GM23248 (cell line): ENCODE measurements at regions not wholly inside any gene's neighbourhood (a gene's known extent, or its start where the extent isn't known, plus 50 kb on each side); places are given as distances from the start of the nearest gene placed in this dataset.

ENCODE experiments used
- DNase-seq: peaks from one replicate; pipeline ENCODE4 v3.0.0-alpha.2; 2015
- H2AFZ ChIP-seq: fragments of 200-600 bp; sonication (generic); 2 replicates; pipeline ENCODE4 v1.6.1; 2016; ENCODE audit warnings: antibody characterized with exemption
- H3F3A ChIP-seq: fragments of 200-600 bp; sonication (generic); 2 replicates; pipeline ENCODE4 v1.6.1; 2016; ENCODE audit warnings: mild to moderate bottlenecking, antibody characterized with exemption, mixed run types; ENCODE audit not compliant: insufficient read depth
- H3K27ac ChIP-seq: fragments of 200-600 bp; sonication (generic); 2 replicates; pipeline ENCODE4 v1.5.1; 2016; ENCODE audit warnings: mild to moderate bottlenecking
- H3K27me3 ChIP-seq: fragments of 200-600 bp; sonication (generic); replicated peaks from 2 replicates; pipeline ENCODE4 v1.6.1; 2016; ENCODE audit warnings: mild to moderate bottlenecking; ENCODE audit not compliant: insufficient read depth
- H3K36me3 ChIP-seq: fragments of 200-600 bp; sonication (generic); 2 replicates; pipeline ENCODE4 v1.6.1; 2016; ENCODE audit warnings: low read depth, mild to moderate bottlenecking
- H3K4me1 ChIP-seq: fragments of 200-600 bp; sonication (generic); 2 replicates; pipeline ENCODE4 v1.6.1; 2016; ENCODE audit warnings: mild to moderate bottlenecking; ENCODE audit not compliant: insufficient read depth
- H3K4me2 ChIP-seq: fragments of 200-600 bp; sonication (generic); one replicate; pipeline ENCODE4 v1.6.1; 2016; ENCODE audit warnings: mild to moderate bottlenecking; ENCODE audit not compliant: unreplicated experiment
- H3K4me3 ChIP-seq: fragments of 200-600 bp; sonication (generic); 2 replicates; pipeline ENCODE4 v1.5.1; 2016; ENCODE audit warnings: mild to moderate bottlenecking
- H3K79me2 ChIP-seq: fragments of 200-600 bp; sonication (generic); 2 replicates; pipeline ENCODE4 v1.6.1; 2016; ENCODE audit warnings: mild to moderate bottlenecking; ENCODE audit not compliant: insufficient read depth
- H3K9ac ChIP-seq: fragments of 200-600 bp; sonication (generic); 2 replicates; pipeline ENCODE4 v1.6.1; 2016; ENCODE audit warnings: mild to moderate bottlenecking
- H3K9me2 ChIP-seq: fragments of 200-600 bp; sonication (generic); 2 replicates; pipeline ENCODE4 v1.6.1; 2016; ENCODE audit warnings: mixed run types, mild to moderate bottlenecking, moderate library complexity; ENCODE audit not compliant: insufficient read depth
- H3K9me3 ChIP-seq: fragments of 200-600 bp; sonication (generic); one replicate; pipeline ENCODE4 v1.6.1; 2017; ENCODE audit warnings: low read depth
- H4K20me1 ChIP-seq: fragments of 200-600 bp; sonication (generic); 2 replicates; pipeline ENCODE4 v1.6.0; 2016; ENCODE audit not compliant: insufficient read depth
- EZH2 ChIP-seq: fragments of 200-600 bp; sonication (generic); IDR thresholded peaks from 2 replicates; pipeline ENCODE4 v1.6.1; 2018; ENCODE audit warnings: antibody characterized with exemption, mild to moderate bottlenecking; ENCODE audit not compliant: insufficient read depth, poor library complexity, severe bottlenecking
- EZH2phosphoT487 ChIP-seq: fragments of 200-600 bp; sonication (generic); IDR thresholded peaks from 2 replicates; pipeline ENCODE4 v1.6.1; 2018; ENCODE audit warnings: antibody characterized with exemption, moderate library complexity, mild to moderate bottlenecking, low read depth; ENCODE audit not compliant: insufficient read depth
- WGBS, 2 experiments: methylation state at CpG; one replicate each; pipeline ENCODE4 v1.1.6; 2015 to 2017; ENCODE audit warnings: low lambda C conversion rate in 2 of 2, low coverage in 1 of 2; ENCODE audit errors: missing lambda C conversion rate in 2 of 2; 5-methylcytosine and 5-hydroxymethylcytosine counted together
- in situ Hi-C: fragments of 300-500 bp; cut with MboI; formaldehyde crosslinking; loops from 2 replicates; pipeline ENCODE4 v1.15.0; 2020

- no peaks in the 10 kb centered on the region for H3K9me2 ChIP-seq
- H3K4me3 ChIP-seq, result no peak overlapping the region
- H3K9me3 ChIP-seq, result peaks cover 2% of the 10 kb centered on the region
- H4K20me1 ChIP-seq, result no peaks in the 10 kb centered on the region
- H3K9ac ChIP-seq, result no peak overlapping the region
- H3K79me2 ChIP-seq, result no peaks in the 10 kb centered on the region
- no peak for DNase-seq
- H3K4me1 ChIP-seq, result no peaks in the 10 kb centered on the region
- WGBS, 2 experiments, result 11 to 13% methylated on average over 5 of the region's 5 CpGs
- no peaks in the 10 kb centered on the region for H3K36me3 ChIP-seq
- TF ChIP-seq EZH2, result no peak
- no peak for TF ChIP-seq EZH2phosphoT487
- H3F3A ChIP-seq, result no peaks in the 10 kb centered on the region
- in situ Hi-C loops, result no loop called here
- H2AFZ ChIP-seq, result no peak overlapping the region
- no peak overlapping the region for H3K27ac ChIP-seq
- no peak overlapping the region for H3K4me2 ChIP-seq
- H3K27me3 ChIP-seq, result no peaks in the 10 kb centered on the region
Observed at GRCh38 chr2:116061023-116061422, 1618.6 kb downstream of the DPP10 start.

GRCh38 chr2:116073731-116074130, 1631.3 kb downstream of the DPP10 start:
- H3K9ac ChIP-seq, result no peak overlapping the region
- H4K20me1 ChIP-seq, result no peaks in the 10 kb centered on the region
- no peak overlapping the region for H3K27ac ChIP-seq
- in situ Hi-C loops, result no loop called here
- no peak overlapping the region for H3K4me2 ChIP-seq
- 2 to 6% methylated on average over 2 of the region's 2 CpGs for WGBS, 2 experiments
- H3K9me2 ChIP-seq, result no peaks in the 10 kb centered on the region
- DNase-seq, result no peak
- TF ChIP-seq EZH2 (no peak), EZH2phosphoT487 (no peak)
- H3K4me1 ChIP-seq, result no peaks in the 10 kb centered on the region
- H3K27me3 ChIP-seq, result no peaks in the 10 kb centered on the region
- H3K36me3 ChIP-seq, result no peaks in the 10 kb centered on the region
- no peak overlapping the region for H3K4me3 ChIP-seq
- H2AFZ ChIP-seq, result no peak overlapping the region
- H3K9me3 ChIP-seq, result no peaks in the 10 kb centered on the region
- no peaks in the 10 kb centered on the region for H3F3A ChIP-seq
- no peaks in the 10 kb centered on the region for H3K79me2 ChIP-seq

- TF ChIP-seq EZH2phosphoT487, result no peak
- no peak for TF ChIP-seq EZH2
- in situ Hi-C loops, result no loop called here
- H3K27me3 ChIP-seq, result no peaks in the 10 kb centered on the region
- H3F3A ChIP-seq, result no peaks in the 10 kb centered on the region
- H2AFZ ChIP-seq, result no peak overlapping the region
- no peak overlapping the region for H3K4me2 ChIP-seq
- 20 to 21% methylated on average over 4 of the region's 4 CpGs for WGBS, 2 experiments
- no peaks in the 10 kb centered on the region for H4K20me1 ChIP-seq
- no peaks in the 10 kb centered on the region for H3K9me3 ChIP-seq
- no peaks in the 10 kb centered on the region for H3K9me2 ChIP-seq
- no peak overlapping the region for H3K27ac ChIP-seq
- H3K4me1 ChIP-seq, result no peaks in the 10 kb centered on the region
- H3K36me3 ChIP-seq, result no peaks in the 10 kb centered on the region
- H3K79me2 ChIP-seq, result no peaks in the 10 kb centered on the region
- no peak overlapping the region for H3K4me3 ChIP-seq
- H3K9ac ChIP-seq, result no peak overlapping the region
- DNase-seq, result no peak
Observed at GRCh38 chr2:116074161-116074560, 1631.7 kb downstream of the DPP10 start.

- no peaks in the 10 kb centered on the region for H3K9me3 ChIP-seq
- 9 to 10% methylated on average over 3 of the region's 3 CpGs for WGBS, 2 experiments
- H4K20me1 ChIP-seq, result no peaks in the 10 kb centered on the region
- no peaks in the 10 kb centered on the region for H3K36me3 ChIP-seq
- H3K4me2 ChIP-seq, result no peak overlapping the region
- no peak overlapping the region for H3K9ac ChIP-seq
- TF ChIP-seq EZH2, result no peak
- TF ChIP-seq EZH2phosphoT487, result no peak
- no peak overlapping the region for H3K4me3 ChIP-seq
- in situ Hi-C loops, result no loop called here
- H3K27ac ChIP-seq, result no peak overlapping the region
- H3K79me2 ChIP-seq, result no peaks in the 10 kb centered on the region
- H2AFZ ChIP-seq, result no peak overlapping the region
- no peaks in the 10 kb centered on the region for H3F3A ChIP-seq
- H3K9me2 ChIP-seq, result no peaks in the 10 kb centered on the region
- H3K4me1 ChIP-seq, result no peaks in the 10 kb centered on the region
- no peak for DNase-seq
- no peaks in the 10 kb centered on the region for H3K27me3 ChIP-seq
Observed at GRCh38 chr2:116088236-116088635, 1645.8 kb downstream of the DPP10 start.

GRCh38 chr2:116094196-116094595, 1651.8 kb downstream of the DPP10 start:
- H3K4me2 ChIP-seq, result no peak overlapping the region
- H3K27ac ChIP-seq, result no peak overlapping the region
- H2AFZ ChIP-seq, result no peak overlapping the region
- TF ChIP-seq EZH2phosphoT487, result no peak
- TF ChIP-seq EZH2, result no peak
- H3K79me2 ChIP-seq, result no peaks in the 10 kb centered on the region
- H3K9ac ChIP-seq, result no peak overlapping the region
- no peaks in the 10 kb centered on the region for H3K27me3 ChIP-seq
- no peaks in the 10 kb centered on the region for H3K4me1 ChIP-seq
- H3K4me3 ChIP-seq, result no peak overlapping the region
- H3K36me3 ChIP-seq, result no peaks in the 10 kb centered on the region
- 0 to 11% methylated on average over 1 of the region's 1 CpG for WGBS, 2 experiments
- in situ Hi-C loops, result no loop called here
- H3K9me3 ChIP-seq, result no peaks in the 10 kb centered on the region
- H3K9me2 ChIP-seq, result no peaks in the 10 kb centered on the region
- no peaks in the 10 kb centered on the region for H3F3A ChIP-seq
- H4K20me1 ChIP-seq, result no peaks in the 10 kb centered on the region
- DNase-seq, result no peak
